IMR-90 (cell line): ENCODE measurements at regions not wholly inside any gene's neighbourhood (a gene's known extent, or its start where the extent isn't known, plus 50 kb on each side); places are given as distances from the start of the nearest gene placed in this dataset.

ENCODE experiments used
- ATAC-seq: fragments of 200-7000 bp; cut with Tn5 transposase; 2 replicates; pipeline ENCODE4 v1.9.1; 2020; ENCODE audit warnings: low read depth, mild to moderate bottlenecking, moderate library complexity
- BruUV-seq: library from RNA; stranded (reverse); fragments of 400-500 nt; replicated peaks from 2 replicates; lab custom pipeline; 2021; lab: Mats Ljungman, UMichigan
- CTCF ChIA-PET: fragments of 300-600 bp; formaldehyde crosslinking; extraction: SDS; loops from one replicate; lab custom pipeline; 2021; ENCODE audit warnings: antibody characterized with exemption; lab: Yijun Ruan, JAX
- POLR2A ChIA-PET: fragments of 300-600 bp; sonication (Branson Sonifier 250); formaldehyde crosslinking; loops from one replicate; lab custom pipeline; 2022; ENCODE audit warnings: antibody characterized with exemption; ENCODE audit not compliant: unreplicated experiment; lab: Charles Lee
- DNase-seq: peaks from one replicate; pipeline ENCODE4 v3.0.0; 2013
- H2AFZ ChIP-seq: replicated peaks from 2 replicates; pipeline ENCODE3; 2013; ENCODE audit warnings: low read length, mild to moderate bottlenecking; ENCODE audit not compliant: poor library complexity
- H2AK5ac ChIP-seq: 2 replicates; pipeline ENCODE4 v1.6.1; 2013; ENCODE audit warnings: low read depth, low read length, inconsistent platforms
- H2AK9ac ChIP-seq: replicated peaks from 2 replicates; pipeline ENCODE3; 2013; ENCODE audit warnings: mild to moderate bottlenecking, low read depth, low read length, moderate library complexity; ENCODE audit not compliant: poor library complexity
- H2BK120ac ChIP-seq: 2 replicates; pipeline ENCODE4 v1.6.1; 2013; ENCODE audit warnings: low read depth, low read length, inconsistent platforms
- H2BK15ac ChIP-seq: 3 replicates; pipeline ENCODE4 v1.6.1; 2013; ENCODE audit warnings: low read depth, low read length, inconsistent platforms
- H2BK20ac ChIP-seq: 2 replicates; pipeline ENCODE4 v1.6.1; 2013; ENCODE audit warnings: low read depth, mild to moderate bottlenecking, inconsistent platforms, low read length, moderate library complexity
- H2BK5ac ChIP-seq: 2 replicates; pipeline ENCODE4 v1.6.1; 2013; ENCODE audit warnings: mild to moderate bottlenecking, low read depth, low read length, inconsistent platforms; ENCODE audit not compliant: poor library complexity, severe bottlenecking
- H3K14ac ChIP-seq: replicated peaks from 2 replicates; pipeline ENCODE4 v1.6.1; 2013; ENCODE audit warnings: low read depth, low read length, inconsistent platforms
- H3K18ac ChIP-seq: 2 replicates; pipeline ENCODE4 v1.6.1; 2013; ENCODE audit warnings: low read depth, low read length, control low read depth
- H3K23ac ChIP-seq: 2 replicates; pipeline ENCODE4 v1.6.1; 2013; ENCODE audit warnings: low read depth, low read length, inconsistent platforms
- H3K27ac ChIP-seq: 2 replicates; pipeline ENCODE4 v1.5.1; 2013; ENCODE audit warnings: mild to moderate bottlenecking, control low read depth, low read length; ENCODE audit not compliant: insufficient read depth
- H3K27me3 ChIP-seq: 2 replicates; pipeline ENCODE4 v1.6.1; 2013; ENCODE audit warnings: low read length; ENCODE audit not compliant: control insufficient read depth, insufficient read depth
- H3K36me3 ChIP-seq: 2 replicates; pipeline ENCODE4 v1.6.1; 2013; ENCODE audit warnings: low read length, mixed read lengths; ENCODE audit not compliant: control insufficient read depth, insufficient read depth
- H3K4ac ChIP-seq: 2 replicates; pipeline ENCODE4 v1.6.1; 2013; ENCODE audit warnings: low read depth, low read length, inconsistent platforms
- H3K4me1 ChIP-seq: 2 replicates; pipeline ENCODE4 v1.6.1; 2013; ENCODE audit warnings: low read length, mixed read lengths; ENCODE audit not compliant: control insufficient read depth, insufficient read depth
- H3K4me2 ChIP-seq: 2 replicates; pipeline ENCODE4 v1.6.1; 2013; ENCODE audit warnings: low read depth, mild to moderate bottlenecking, control low read depth, low read length, moderate library complexity
- H3K4me3 ChIP-seq: 2 replicates; pipeline ENCODE4 v1.5.1; 2013; ENCODE audit warnings: low read depth, mild to moderate bottlenecking, control low read depth, low read length, moderate library complexity; ENCODE audit not compliant: insufficient read depth
- H3K56ac ChIP-seq: 2 replicates; pipeline ENCODE4 v1.6.1; 2013; ENCODE audit warnings: low read length, inconsistent platforms; ENCODE audit not compliant: insufficient read depth; ENCODE audit errors: extremely low read depth
- H3K79me1 ChIP-seq, 2 experiments: 2 replicates each; pipeline ENCODE4 v1.6.1; 2013; ENCODE audit warnings: low read length in 2 of 2, inconsistent platforms in 1 of 2, low read depth in 1 of 2
- H3K9ac ChIP-seq: 2 replicates; pipeline ENCODE4 v1.6.1; 2013; ENCODE audit warnings: low read depth, low read length, control low read depth
- H3K9me1 ChIP-seq: 2 replicates; pipeline ENCODE4 v1.6.1; 2013; ENCODE audit warnings: low read length, inconsistent platforms; ENCODE audit not compliant: insufficient read depth
- H3K9me3 ChIP-seq: 2 replicates; pipeline ENCODE4 v1.6.1; 2013; ENCODE audit warnings: low read length; ENCODE audit not compliant: control insufficient read depth, insufficient read depth
- H4K20me1 ChIP-seq: 2 replicates; pipeline ENCODE4 v1.6.1; 2013; ENCODE audit warnings: low read length, inconsistent platforms; ENCODE audit not compliant: insufficient read depth
- H4K5ac ChIP-seq: 2 replicates; pipeline ENCODE4 v1.6.1; 2013; ENCODE audit warnings: mild to moderate bottlenecking, low read depth, low read length, control low read depth
- H4K8ac ChIP-seq, 2 experiments: 2 replicates each; pipeline ENCODE4 v1.6.1; 2013; ENCODE audit warnings: low read depth in 2 of 2, low read length in 2 of 2, control low read depth in 1 of 2, inconsistent platforms in 1 of 2
- H4K91ac ChIP-seq: 2 replicates; pipeline ENCODE4 v1.6.1; 2013; ENCODE audit warnings: low read depth, low read length, inconsistent platforms; ENCODE audit not compliant: insufficient read depth
- BHLHE40 ChIP-seq: fragments of 150-350 bp; IDR thresholded peaks from 2 replicates; pipeline ENCODE4 v1.6.1; 2016; ENCODE audit warnings: mild to moderate bottlenecking, low read depth, low read length
- CEBPB ChIP-seq: IDR thresholded peaks from 2 replicates; pipeline ENCODE4 v1.6.1; 2012; ENCODE audit warnings: low read depth, low read length, improper control_type of control experiment
- CHD1 ChIP-seq: IDR thresholded peaks from 2 replicates; pipeline ENCODE4 v1.6.1; 2012; ENCODE audit warnings: low read depth, low read length, improper control_type of control experiment
- CTCF ChIP-seq: conservative IDR thresholded peaks from 2 replicates; pipeline ENCODE4 v1.5.1; 2012; ENCODE audit warnings: mild to moderate bottlenecking, low read depth, low read length, improper control_type of control experiment
- MAFK ChIP-seq: IDR thresholded peaks from 2 replicates; pipeline ENCODE4 v1.6.1; 2012; ENCODE audit warnings: low read depth, low read length, improper control_type of control experiment
- MAZ ChIP-seq: IDR thresholded peaks from 2 replicates; pipeline ENCODE4 v1.6.1; 2012; ENCODE audit warnings: low read depth, mild to moderate bottlenecking, low read length, improper control_type of control experiment, moderate library complexity, borderline replicate concordance
- MXI1 ChIP-seq: IDR thresholded peaks from 2 replicates; pipeline ENCODE4 v1.6.1; 2012; ENCODE audit warnings: low read depth, mild to moderate bottlenecking, low read length, moderate library complexity, borderline replicate concordance
- NFE2L2 ChIP-seq: fragments of 150-350 bp; IDR thresholded peaks from 2 replicates; pipeline ENCODE4 v1.6.1; 2016; ENCODE audit warnings: low read depth, mild to moderate bottlenecking, low read length
- POLR2A ChIP-seq: IDR thresholded peaks from 2 replicates; pipeline ENCODE4 v1.6.1; 2012; ENCODE audit warnings: mild to moderate bottlenecking, low read depth, low read length
- RAD21 ChIP-seq: IDR thresholded peaks from 2 replicates; pipeline ENCODE4 v1.6.1; 2012; ENCODE audit warnings: low read length, improper control_type of control experiment
- RCOR1 ChIP-seq: IDR thresholded peaks from 2 replicates; pipeline ENCODE4 v1.6.1; 2012; ENCODE audit warnings: mild to moderate bottlenecking, low read length, improper control_type of control experiment; ENCODE audit not compliant: insufficient replicate concordance
- RFX5 ChIP-seq: IDR thresholded peaks from 2 replicates; pipeline ENCODE4 v1.8.0; 2012; ENCODE audit warnings: low read depth, mild to moderate bottlenecking, low read length, moderate library complexity
- SMC3 ChIP-seq: fragments of 150-350 bp; IDR thresholded peaks from 2 replicates; pipeline ENCODE4 v1.6.1; 2016; ENCODE audit warnings: low read depth, mild to moderate bottlenecking, antibody characterized with exemption, low read length, moderate library complexity
- WGBS, 2 experiments: methylation state at CpG; one replicate each; pipeline versions ENCODE4 v1.1.5 to v1.1.7; 2013; ENCODE audit warnings: missing lambda C conversion rate in 2 of 2; ENCODE audit not compliant: insufficient read length in 1 of 2; ENCODE audit errors: extremely low coverage in 2 of 2; 5-methylcytosine and 5-hydroxymethylcytosine counted together
- dilution Hi-C: fragments of 300-500 bp; cut with HindIII; formaldehyde crosslinking; loops from one replicate; pipeline ENCODE4 v1.14.3; 2018; ENCODE audit warnings: low sequenced_read_pairs; ENCODE audit not compliant: unreplicated experiment
- in situ Hi-C: fragments of 300-500 bp; cut with MboI; formaldehyde crosslinking; loops from 3 replicates; pipeline ENCODE4 v1.14.3; 2019; ENCODE audit warnings: low sequenced_read_pairs, inconsistent platforms, mixed read lengths
- intact Hi-C: fragments of 100-400 bp; cut with micrococcal nuclease; formaldehyde crosslinking; loops from 2 replicates; pipeline ENCODE4 v1.10.0; 2022
- TF ChIP-seq, protein P1 (sequence below): fragments of 150-350 bp; IDR thresholded peaks from 2 replicates; pipeline ENCODE4 v1.6.1; 2017; ENCODE audit warnings: mild to moderate bottlenecking, antibody characterized with exemption, low read length, low read depth

DNA sequence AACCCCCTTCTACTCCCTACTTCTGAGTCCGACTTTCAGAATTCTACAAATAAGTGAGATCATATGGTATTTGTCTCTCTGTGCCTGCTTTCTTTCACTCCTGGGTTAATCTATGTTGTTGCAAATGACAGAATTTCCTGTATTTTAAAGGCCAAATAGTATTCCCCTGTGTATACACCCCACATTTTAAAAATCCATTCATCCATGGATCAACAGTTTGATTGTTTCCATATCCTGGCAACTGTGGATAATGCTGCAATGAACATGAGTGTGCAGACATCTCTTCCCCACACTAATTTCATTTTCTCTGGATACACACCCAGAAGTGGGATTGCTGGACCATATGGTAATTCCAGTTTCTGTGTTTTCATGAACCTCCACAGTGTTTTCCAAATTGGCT lies 225.8 kb upstream of the TCERG1L start:
- Histone ChIP-seq H2AK9ac (no peak overlapping the region), H3K4ac (no peak overlapping the region), H2BK120ac (no peak overlapping the region), H3K9ac (no peak overlapping the region), H3K27me3 (no peaks in the 10 kb centered on the region), H3K18ac (no peak overlapping the region), H3K14ac (no peak overlapping the region), H4K20me1 (no peaks in the 10 kb centered on the region), H3K4me2 (no peak overlapping the region), H2BK5ac (no peak overlapping the region), H3K56ac (no peak overlapping the region), H3K23ac (no peak overlapping the region), H3K79me1 (no peaks in the 10 kb centered on the region), H2BK20ac (no peak overlapping the region), H3K9me3 (peaks cover 26% of the 10 kb centered on the region), H2AFZ (no peak overlapping the region), H3K4me3 (no peak overlapping the region), H3K4me1 (no peaks in the 10 kb centered on the region), H4K8ac (no peak overlapping the region), H3K27ac (no peak overlapping the region), H3K36me3 (no peaks in the 10 kb centered on the region), H3K9me1 (no peaks in the 10 kb centered on the region), H2BK15ac (no peak overlapping the region), H4K5ac (no peak overlapping the region), H4K91ac (no peak overlapping the region), H2AK5ac (no peak overlapping the region)
- ATAC-seq: no peak
- WGBS, 2 experiments: no CpG with 5 or more reads among the region's 1 CpG
- in situ Hi-C loops (no loop called here), intact Hi-C loops (no loop called here), dilution Hi-C loops (no loop called here)
- POLR2A ChIA-PET: no interaction called here
- no peak for TF ChIP-seq CEBPB
- TF ChIP-seq, protein P1, sequence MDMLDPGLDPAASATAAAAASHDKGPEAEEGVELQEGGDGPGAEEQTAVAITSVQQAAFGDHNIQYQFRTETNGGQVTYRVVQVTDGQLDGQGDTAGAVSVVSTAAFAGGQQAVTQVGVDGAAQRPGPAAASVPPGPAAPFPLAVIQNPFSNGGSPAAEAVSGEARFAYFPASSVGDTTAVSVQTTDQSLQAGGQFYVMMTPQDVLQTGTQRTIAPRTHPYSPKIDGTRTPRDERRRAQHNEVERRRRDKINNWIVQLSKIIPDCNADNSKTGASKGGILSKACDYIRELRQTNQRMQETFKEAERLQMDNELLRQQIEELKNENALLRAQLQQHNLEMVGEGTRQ: no peak
- no peak for TF ChIP-seq MAZ
- TF ChIP-seq RAD21: no peak
- TF ChIP-seq MXI1: no peak
- no peak for TF ChIP-seq POLR2A
- TF ChIP-seq MAFK: no peak
- no peak for TF ChIP-seq BHLHE40
- no peak for TF ChIP-seq CTCF
- no peak for TF ChIP-seq RCOR1
- TF ChIP-seq CHD1: no peak
- TF ChIP-seq SMC3: no peak
- TF ChIP-seq NFE2L2: no peak
- no peak for TF ChIP-seq RFX5
- CTCF ChIA-PET: no interaction called here
- DNase-seq: no peak
- no TSS peak for BruUV-seq
